Nephron (organoid): ENCODE measurements at regions not wholly inside any gene's neighbourhood (a gene's known extent, or its start where the extent isn't known, plus 50 kb on each side); places are given as distances from the start of the nearest gene placed in this dataset.
A peak's percentile ranks its signal among the peaks of the same experiment; 100 is the strongest.

Experiments
- H3K27ac Mint-ChIP-seq, 3 experiments: 2 replicates each; pipeline ENCODE4 v1.8.0; 2020; ENCODE audit warnings: mixed read lengths in 3 of 3, mild to moderate bottlenecking in 2 of 3, moderate library complexity in 1 of 3
- H3K27me3 Mint-ChIP-seq: 2 replicates; pipeline ENCODE4 v1.8.0; 2021; ENCODE audit warnings: low read depth, mild to moderate bottlenecking, moderate library complexity, mixed read lengths
- H3K36me3 Mint-ChIP-seq: 2 replicates; pipeline ENCODE4 v1.8.0; 2020; ENCODE audit warnings: low read depth, mixed read lengths
- H3K4me1 Mint-ChIP-seq: 2 replicates; pipeline ENCODE4 v1.8.0; 2020; ENCODE audit warnings: mixed read lengths
- H3K4me3 Mint-ChIP-seq, 3 experiments: 2 replicates each; pipeline ENCODE4 v1.8.0; 2020; ENCODE audit warnings: mild to moderate bottlenecking in 3 of 3, mixed read lengths in 3 of 3, moderate library complexity in 2 of 3
- H3K9me3 Mint-ChIP-seq: 2 replicates; pipeline ENCODE4 v1.8.0; 2020; ENCODE audit warnings: mixed read lengths
- CTCF ChIP-seq, 3 experiments: fragments of 200-600 bp; sonication (generic); IDR thresholded peaks; one replicate each; pipeline ENCODE4 v1.5.0; 2021; ENCODE audit warnings: antibody characterized with exemption in 3 of 3; ENCODE audit not compliant: unreplicated experiment in 3 of 3

DNA sequence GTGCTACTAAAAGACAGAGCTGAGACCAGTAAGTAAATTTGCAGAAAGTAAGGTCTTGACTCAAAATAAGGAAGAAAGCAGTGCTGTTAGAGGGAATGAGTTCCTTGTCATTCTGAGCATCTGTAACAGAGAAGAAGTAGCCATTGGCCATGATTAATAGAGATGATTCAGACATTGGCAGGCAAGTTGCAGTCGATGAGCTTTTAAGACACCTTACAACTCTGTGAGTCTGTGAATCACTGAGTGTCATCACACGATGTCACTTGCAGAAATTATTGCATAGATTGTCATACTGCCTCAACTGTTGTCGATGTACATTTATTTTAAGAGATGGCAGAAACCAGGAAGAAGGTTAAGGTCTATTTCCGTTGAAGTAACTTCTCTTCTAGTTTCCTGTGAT, 201.1 kb upstream of the CDH13 start:
- Mint-ChIP-seq H3K9me3 (peaks cover 4% of the 10 kb centered on the region), H3K36me3 (no peaks in the 10 kb centered on the region), H3K27ac (no peak overlapping the region), H3K27me3 (no peaks in the 10 kb centered on the region), H3K4me1 (no peaks in the 10 kb centered on the region), H3K4me3 (no peak overlapping the region)
- no peak for TF ChIP-seq CTCF (IDR thresholded peaks at IDR 0.05; ENCODE audit: unreplicated experiment in 3 of 3)

GRCh38 chr16:82421851-82422250, 204.9 kb upstream of the CDH13 start:
- Mint-ChIP-seq H3K4me3 (no peak overlapping the region), H3K27ac (no peak overlapping the region), H3K27me3 (no peaks in the 10 kb centered on the region), H3K36me3 (no peaks in the 10 kb centered on the region), H3K4me1 (no peaks in the 10 kb centered on the region), H3K9me3 (peaks cover 4% of the 10 kb centered on the region)
- TF ChIP-seq CTCF (IDR thresholded peaks at IDR 0.05; ENCODE audit: unreplicated experiment in 3 of 3): no peak

DNA sequence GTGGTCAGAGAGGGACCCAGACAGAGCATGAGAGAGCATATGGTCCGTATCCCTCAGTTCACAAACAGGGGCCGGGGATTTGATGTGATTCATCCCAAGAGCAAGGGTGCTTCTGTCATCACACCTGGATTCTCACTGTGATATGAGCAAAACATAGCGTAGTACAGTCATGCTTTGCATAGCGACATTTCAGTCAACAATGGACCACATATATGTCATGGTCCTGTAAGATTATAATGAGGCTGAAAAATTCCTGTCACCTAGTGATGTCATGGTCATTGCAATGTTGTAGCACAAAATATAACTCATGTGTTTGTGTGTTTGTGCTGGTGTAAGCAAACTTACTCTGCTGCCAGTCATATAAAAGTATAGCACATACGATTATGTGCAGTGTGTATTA, 207.4 kb upstream of the CDH13 start:
- H3K9me3 Mint-ChIP-seq: peaks cover 4% of the 10 kb centered on the region
- no peaks in the 10 kb centered on the region for H3K36me3 Mint-ChIP-seq
- H3K27me3 Mint-ChIP-seq: no peaks in the 10 kb centered on the region
- H3K4me1 Mint-ChIP-seq: no peaks in the 10 kb centered on the region
- TF ChIP-seq CTCF (IDR thresholded peaks at IDR 0.05; ENCODE audit: unreplicated experiment in 3 of 3): no peak
- no peak overlapping the region for H3K27ac Mint-ChIP-seq
- H3K4me3 Mint-ChIP-seq: no peak overlapping the region

- peaks cover 12% of the 10 kb centered on the region for H3K27me3 Mint-ChIP-seq
- H3K4me1 Mint-ChIP-seq: no peaks in the 10 kb centered on the region
- H3K36me3 Mint-ChIP-seq: no peaks in the 10 kb centered on the region
- H3K27ac Mint-ChIP-seq: no peak overlapping the region
- no peaks in the 10 kb centered on the region for H3K9me3 Mint-ChIP-seq
- H3K4me3 Mint-ChIP-seq: no peak overlapping the region
- TF ChIP-seq CTCF (IDR thresholded peaks at IDR 0.05; ENCODE audit: unreplicated experiment in 3 of 3): no peak
Measured at GRCh38 chr16:82414476-82414875, 212.3 kb upstream of the CDH13 start.

- H3K9me3 Mint-ChIP-seq: no peaks in the 10 kb centered on the region
- H3K27ac Mint-ChIP-seq: no peak overlapping the region
- TF ChIP-seq CTCF (IDR thresholded peaks at IDR 0.05; ENCODE audit: unreplicated experiment in 3 of 3): no peak
Measured at GRCh38 chr16:82412770-82413169, 214.0 kb upstream of the CDH13 start.

DNA sequence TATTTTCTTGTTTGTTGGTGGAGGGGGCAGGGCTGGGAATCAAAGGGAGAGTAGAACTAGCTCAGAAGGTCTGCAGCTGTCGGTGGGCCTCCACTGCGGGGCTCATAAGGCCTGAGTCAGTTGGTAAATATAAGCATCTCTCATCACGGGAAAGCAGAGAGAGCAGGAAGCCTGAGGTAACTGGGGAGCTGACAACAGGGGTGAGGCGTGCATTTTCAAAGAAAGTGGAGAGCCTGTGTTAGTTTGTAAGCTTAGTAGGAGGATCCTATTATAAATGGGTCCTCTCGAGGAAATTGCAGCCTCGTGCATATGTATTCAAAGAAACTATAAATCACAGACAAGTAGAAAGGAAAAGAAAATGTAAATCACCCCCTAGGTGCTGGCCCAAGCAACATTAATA, 221.0 kb upstream of the CDH13 start:
- no peak for TF ChIP-seq CTCF (IDR thresholded peaks at IDR 0.05; ENCODE audit: unreplicated experiment in 3 of 3)

More at GRCh38 chr16:82412770-82413169, 214.0 kb upstream of the CDH13 start:
- H3K4me3 Mint-ChIP-seq: no peak overlapping the region
- no peaks in the 10 kb centered on the region for H3K4me1 Mint-ChIP-seq
- no peaks in the 10 kb centered on the region for H3K36me3 Mint-ChIP-seq
- H3K27me3 Mint-ChIP-seq: peaks cover 14% of the 10 kb centered on the region

More for the DNA sequence above, 221.0 kb upstream of the CDH13 start:
- H3K27me3 Mint-ChIP-seq: peaks cover 10% of the 10 kb centered on the region
- H3K4me3 Mint-ChIP-seq: no peak overlapping the region
- no peaks in the 10 kb centered on the region for H3K9me3 Mint-ChIP-seq
- no peaks in the 10 kb centered on the region for H3K36me3 Mint-ChIP-seq
- peak overlapping the region in 2 of 3 experiments; percentile 1 to 16 for H3K27ac Mint-ChIP-seq
- peaks cover 21% of the 10 kb centered on the region for H3K4me1 Mint-ChIP-seq
